Breast epithelium (tissue), 4 donors: ENCODE measurements at regions not wholly inside any gene's neighbourhood (a gene's known extent, or its start where the extent isn't known, plus 50 kb on each side); places are given as distances from the start of the nearest gene placed in this dataset.
"Not testable (repeated sequence)": the region's sequence is repeated elsewhere in the genome, so short reads cannot be mapped to it uniquely, and the experiment has no call there.

Source experiments
- DNase-seq, 2 donors: peaks; one replicate each; pipeline ENCODE4 v3.0.0-alpha.2; 2019; ENCODE audit warnings: low spot score in 2 of 2
- H3K27ac ChIP-seq, 2 donors: fragments of 200-600 bp; sonication (generic) in 1 of 2; one replicate each; pipeline ENCODE4 v1.5.1; 2016 to 2019; ENCODE audit warnings: mild to moderate bottlenecking in 1 of 2
- H3K27me3 ChIP-seq, 2 donors: fragments of 200-600 bp; sonication (generic) in 1 of 2; one replicate each; pipeline versions ENCODE4 v1.5.1 to v1.6.0; 2017 to 2019; ENCODE audit warnings: control low read depth in 1 of 2, mild to moderate bottlenecking in 1 of 2
- H3K36me3 ChIP-seq: fragments of 200-600 bp; one replicate; pipeline ENCODE4 v1.5.1; 2019
- H3K4me1 ChIP-seq, 2 donors: fragments of 200-600 bp; sonication (generic); one replicate each; pipeline ENCODE4 v1.5.1; 2016 to 2019; ENCODE audit warnings: control low read depth in 1 of 2
- H3K4me3 ChIP-seq, 3 donors: fragments of 200-600 bp; sonication (generic); 1 replicate in 2 of 3; 2 replicates in 1 of 3; pipeline ENCODE4 v1.5.1; 2016 to 2019; ENCODE audit warnings: mild to moderate bottlenecking in 3 of 3, moderate library complexity in 2 of 3
- H3K9me3 ChIP-seq, 2 donors: fragments of 200-600 bp; sonication (generic) in 1 of 2; one replicate each; pipeline ENCODE4 v1.5.1; 2016 to 2019; ENCODE audit warnings: control low read depth in 1 of 2
- CTCF ChIP-seq, 3 donors: fragments of 450-650 bp; IDR thresholded peaks; one replicate each; pipeline ENCODE4 v1.5.1; 2016 to 2017; ENCODE audit warnings: antibody characterized with exemption in 3 of 3, mild to moderate bottlenecking in 3 of 3, moderate library complexity in 3 of 3
- POLR2A ChIP-seq: fragments of 450-650 bp; IDR thresholded peaks from one replicate; pipeline ENCODE4 v1.6.1; 2016; ENCODE audit warnings: antibody characterized with exemption, mild to moderate bottlenecking, moderate library complexity
- POLR2AphosphoS5 ChIP-seq, 3 donors: sonication (generic); formaldehyde crosslinking; IDR thresholded peaks; one replicate each; pipeline ENCODE4 v1.6.1; 2017; ENCODE audit warnings: antibody characterized with exemption in 3 of 3
- intact Hi-C: fragments of 100-400 bp; cut with DNase I; formaldehyde crosslinking; loops from one replicate; pipeline ENCODE4 v1.15.1; 2023; ENCODE audit warnings: low total_unique reads

GRCh38 chr2:234861841-234862735 lies 89.7 kb upstream of the SH3BP4 start:
- Histone ChIP-seq H3K36me3 (no peaks in the 10 kb centered on the region), H3K27me3 (no peaks in the 10 kb centered on the region), H3K27ac (peak overlapping the region; percentile 48 to 68), H3K4me3 (no peak overlapping the region), H3K4me1 (no peaks in the 10 kb centered on the region), H3K9me3 (no peaks in the 10 kb centered on the region)
- TF ChIP-seq POLR2AphosphoS5 (IDR thresholded peaks at IDR 0.05) (peak in 1 of 3 donors; percentile 50), POLR2A (no peak), CTCF (IDR thresholded peaks at IDR 0.05) (no peak)
- intact Hi-C loops: no loop called here
- peak; percentile 72 to 84 for DNase-seq

- H3K27ac ChIP-seq, intact Hi-C loops, DNase-seq, H3K4me3 ChIP-seq, H3K9me3 ChIP-seq, H3K36me3 ChIP-seq, H3K4me1 ChIP-seq, H3K27me3 ChIP-seq: not testable (repeated sequence)
Observed at GRCh38 chr2:234859330-234859872, 92.4 kb upstream of the SH3BP4 start.

GRCh38 chr2:234858790-234859329 lies 93.0 kb upstream of the SH3BP4 start:
- DNase-seq: no peak
- intact Hi-C loops: no loop called here
- Histone ChIP-seq H3K36me3 (no peaks in the 10 kb centered on the region), H3K4me3 (no peak overlapping the region), H3K27me3 (no peaks in the 10 kb centered on the region), H3K9me3 (no peaks in the 10 kb centered on the region), H3K27ac (no peak overlapping the region), H3K4me1 (no peaks in the 10 kb centered on the region)
- TF ChIP-seq CTCF (IDR thresholded peaks at IDR 0.05): no peak
- TF ChIP-seq POLR2A: no peak
- TF ChIP-seq POLR2AphosphoS5 (IDR thresholded peaks at IDR 0.05): no peak

- TF ChIP-seq CTCF (IDR thresholded peaks at IDR 0.05) (no peak), POLR2AphosphoS5 (IDR thresholded peaks at IDR 0.05) (no peak), POLR2A (no peak)
- Histone ChIP-seq H3K4me3 (no peak overlapping the region), H3K4me1 (no peaks in the 10 kb centered on the region), H3K27ac (no peak overlapping the region), H3K9me3 (no peaks in the 10 kb centered on the region), H3K27me3 (no peaks in the 10 kb centered on the region), H3K36me3 (no peaks in the 10 kb centered on the region)
- DNase-seq: no peak
- intact Hi-C loops: no loop called here
Observed at GRCh38 chr2:234858145-234858544, 93.7 kb upstream of the SH3BP4 start.

- no peak overlapping the region for H3K4me3 ChIP-seq
- intact Hi-C loops: no loop called here
- TF ChIP-seq POLR2AphosphoS5 (IDR thresholded peaks at IDR 0.05): no peak
- TF ChIP-seq POLR2A: no peak
- TF ChIP-seq CTCF (IDR thresholded peaks at IDR 0.05): no peak
- no peak for DNase-seq
- H3K9me3 ChIP-seq: no peaks in the 10 kb centered on the region
- H3K36me3 ChIP-seq: no peaks in the 10 kb centered on the region
- H3K27me3 ChIP-seq: no peaks in the 10 kb centered on the region
- no peak overlapping the region for H3K27ac ChIP-seq
- H3K4me1 ChIP-seq: no peaks in the 10 kb centered on the region
Observed at GRCh38 chr2:234853729-234854128, 98.1 kb upstream of the SH3BP4 start.
